Fibroblast of lung (primary cell): ENCODE measurements at regions not wholly inside any gene's neighbourhood (a gene's known extent, or its start where the extent isn't known, plus 50 kb on each side); places are given as distances from the start of the nearest gene placed in this dataset.

ENCODE experiments used
- DNase-seq, 2 donors: peaks; one replicate each; pipeline versions ENCODE4 v3.0.0 to v3.0.0-alpha.2; 2010; ENCODE audit warnings: low read depth in 2 of 2
- H2AFZ ChIP-seq: 2 replicates; pipeline ENCODE4 v1.5.1; 2012; ENCODE audit warnings: low read length, control low read depth, inconsistent platforms
- H3K27ac ChIP-seq: 2 replicates; pipeline ENCODE4 v1.5.1; 2011; ENCODE audit warnings: low read length, control low read depth; ENCODE audit not compliant: insufficient read depth
- H3K27me3 ChIP-seq: 2 replicates; pipeline ENCODE4 v1.5.1; 2011; ENCODE audit warnings: mild to moderate bottlenecking, low read length; ENCODE audit not compliant: control insufficient read depth, insufficient read depth
- H3K36me3 ChIP-seq: 2 replicates; pipeline ENCODE4 v1.5.1; 2011; ENCODE audit warnings: low read length; ENCODE audit not compliant: control insufficient read depth, insufficient read depth
- H3K4me1 ChIP-seq: 2 replicates; pipeline ENCODE4 v1.5.1; 2011; ENCODE audit warnings: low read length; ENCODE audit not compliant: control insufficient read depth, insufficient read depth; ENCODE audit errors: extremely low read depth
- H3K4me2 ChIP-seq: 2 replicates; pipeline ENCODE4 v1.5.1; 2011; ENCODE audit warnings: low read length, control low read depth; ENCODE audit not compliant: insufficient read depth; ENCODE audit errors: extremely low read depth
- H3K4me3 ChIP-seq, 4 experiments: fragments of 200-600 bp in 1 of 4; sonication (generic) in 1 of 4; replicated peaks in 1 of 4; 2 replicates each; pipeline ENCODE4 v1.5.1; 2011 to 2016; ENCODE audit warnings: low read length in 4 of 4, low read depth in 3 of 4, mild to moderate bottlenecking in 3 of 4, control low read depth in 2 of 4, inconsistent platforms in 1 of 4, mixed read lengths in 1 of 4; ENCODE audit not compliant: insufficient read depth in 1 of 4; ENCODE audit errors: control extremely low read depth in 1 of 4
- H3K79me2 ChIP-seq: 2 replicates; pipeline ENCODE4 v1.5.1; 2012; ENCODE audit warnings: mild to moderate bottlenecking, low read length, inconsistent platforms; ENCODE audit not compliant: control insufficient read depth, insufficient read depth
- H3K9ac ChIP-seq: 2 replicates; pipeline ENCODE4 v1.5.1; 2011; ENCODE audit warnings: mild to moderate bottlenecking, low read length, control low read depth; ENCODE audit not compliant: insufficient read depth
- H3K9me3 ChIP-seq: 2 replicates; pipeline ENCODE4 v1.5.1; 2012; ENCODE audit warnings: low read depth, low read length; ENCODE audit not compliant: control insufficient read depth, insufficient read depth
- H4K20me1 ChIP-seq: 2 replicates; pipeline ENCODE4 v1.5.1; 2011; ENCODE audit warnings: low read length; ENCODE audit not compliant: control insufficient read depth, insufficient read depth; ENCODE audit errors: extremely low read depth
- CTCF ChIP-seq, 2 donors: IDR thresholded peaks in 1 of 2; conservative IDR thresholded peaks in 1 of 2; 1 replicate in 1 of 2; 2 replicates in 1 of 2; pipeline ENCODE4 v1.5.1; 2011 to 2012; ENCODE audit warnings: low read length in 2 of 2, control low read depth in 1 of 2, inconsistent platforms in 1 of 2, low read depth in 1 of 2, mild to moderate bottlenecking in 1 of 2
- EZH2 ChIP-seq: IDR thresholded peaks from 2 replicates; pipeline ENCODE4 v1.5.1; 2012; ENCODE audit warnings: low read length, control low read depth, mild to moderate bottlenecking; ENCODE audit errors: missing control alignments

DNA sequence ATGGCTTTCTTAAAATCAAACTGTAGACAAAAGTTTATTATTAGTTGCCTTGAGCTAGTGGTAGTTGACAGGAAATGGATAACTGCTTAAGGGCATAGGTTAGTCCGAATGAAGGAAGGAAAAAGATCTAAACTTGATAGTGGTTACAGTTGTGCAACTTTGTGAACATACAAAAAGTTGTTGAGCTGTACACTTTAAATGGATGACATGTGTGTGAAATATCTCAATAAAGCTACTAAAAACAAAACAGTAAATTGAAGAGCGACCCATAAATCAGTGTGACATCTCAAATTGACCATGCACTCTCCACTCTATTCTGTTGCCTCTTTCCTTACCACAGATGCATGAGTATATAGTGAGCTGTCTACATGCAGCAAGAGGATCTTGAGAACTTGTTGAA is 1757.8 kb downstream of the PCDH9 start:
- DNase-seq = peak in 1 of 2 donors; percentile 21
- Histone ChIP-seq H3K79me2 (no peaks in the 10 kb centered on the region), H3K9ac (no peak overlapping the region), H3K4me1 (no peaks in the 10 kb centered on the region), H3K27me3 (no peaks in the 10 kb centered on the region), H3K36me3 (no peaks in the 10 kb centered on the region), H3K9me3 (no peaks in the 10 kb centered on the region), H3K27ac (no peak overlapping the region), H3K4me2 (no peak overlapping the region), H2AFZ (no peak overlapping the region), H3K4me3 (no peak overlapping the region), H4K20me1 (no peaks in the 10 kb centered on the region)
- TF ChIP-seq CTCF (conservative IDR thresholded peaks at IDR 0.05 in 1 of 2, IDR thresholded peaks at IDR 0.05 in 1 of 2; ENCODE audit: low read depth in 1 of 2, low read length in 2 of 2) (no peak), EZH2 (no peak)

DNA sequence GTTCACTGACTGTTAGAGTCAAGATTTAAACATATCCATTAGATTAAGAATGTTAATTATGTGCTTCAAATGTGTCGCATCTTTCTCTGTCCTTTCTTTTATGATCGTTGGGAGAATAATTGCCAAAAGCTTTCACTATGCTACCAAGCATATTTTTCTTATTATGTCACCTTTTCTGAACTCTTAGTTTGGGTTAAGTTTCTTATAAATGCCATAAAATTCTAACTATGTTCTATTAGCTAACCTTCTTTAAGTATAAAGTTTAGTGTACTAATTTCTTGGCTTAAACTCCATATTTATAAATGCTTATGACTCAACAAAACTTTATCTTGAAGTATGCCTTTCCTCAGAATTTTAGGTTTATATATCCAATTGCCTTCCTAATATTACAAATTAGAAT is 1759.4 kb downstream of the PCDH9 start:
- Histone ChIP-seq H3K4me2 (no peak overlapping the region), H2AFZ (no peak overlapping the region), H3K79me2 (no peaks in the 10 kb centered on the region), H3K4me3 (no peak overlapping the region), H3K36me3 (no peaks in the 10 kb centered on the region), H3K9ac (no peak overlapping the region), H3K27ac (no peak overlapping the region), H3K27me3 (no peaks in the 10 kb centered on the region), H3K4me1 (no peaks in the 10 kb centered on the region), H4K20me1 (no peaks in the 10 kb centered on the region), H3K9me3 (no peaks in the 10 kb centered on the region)
- DNase-seq = peak; percentile 50 to 61
- TF ChIP-seq EZH2 (no peak), CTCF (conservative IDR thresholded peaks at IDR 0.05 in 1 of 2, IDR thresholded peaks at IDR 0.05 in 1 of 2; ENCODE audit: low read depth in 1 of 2, low read length in 2 of 2) (no peak)

GRCh38 chr13:65468628-65469027 is 1761.5 kb downstream of the PCDH9 start:
- no peaks in the 10 kb centered on the region for H3K79me2 ChIP-seq
- TF ChIP-seq EZH2 = no peak
- TF ChIP-seq CTCF (conservative IDR thresholded peaks at IDR 0.05 in 1 of 2, IDR thresholded peaks at IDR 0.05 in 1 of 2; ENCODE audit: low read depth in 1 of 2, low read length in 2 of 2) = no peak
- no peak overlapping the region for H3K27ac ChIP-seq
- H3K4me1 ChIP-seq = no peaks in the 10 kb centered on the region
- H4K20me1 ChIP-seq = no peaks in the 10 kb centered on the region
- H3K4me2 ChIP-seq = no peak overlapping the region
- no peaks in the 10 kb centered on the region for H3K36me3 ChIP-seq
- H3K27me3 ChIP-seq = no peaks in the 10 kb centered on the region
- H3K9me3 ChIP-seq = no peaks in the 10 kb centered on the region
- no peak overlapping the region for H2AFZ ChIP-seq
- DNase-seq = peak; percentile 55 to 76
- H3K9ac ChIP-seq = no peak overlapping the region
- H3K4me3 ChIP-seq = no peak overlapping the region
